Embryonic facial prominence (tissue), 1 donor: ENCODE measurements at regions not wholly inside any gene's neighbourhood (a gene's known extent, or its start where the extent isn't known, plus 50 kb on each side); places are given as distances from the start of the nearest gene placed in this dataset.

Source experiments
- DNase-seq: peaks from one replicate; pipeline ENCODE4 v3.0.0-alpha.2; 2016; ENCODE audit errors: extremely low spot score

GRCh38 chr16:26649381-26650045, 417.2 kb upstream of the C16orf82 start:
- no peak for DNase-seq

DNA sequence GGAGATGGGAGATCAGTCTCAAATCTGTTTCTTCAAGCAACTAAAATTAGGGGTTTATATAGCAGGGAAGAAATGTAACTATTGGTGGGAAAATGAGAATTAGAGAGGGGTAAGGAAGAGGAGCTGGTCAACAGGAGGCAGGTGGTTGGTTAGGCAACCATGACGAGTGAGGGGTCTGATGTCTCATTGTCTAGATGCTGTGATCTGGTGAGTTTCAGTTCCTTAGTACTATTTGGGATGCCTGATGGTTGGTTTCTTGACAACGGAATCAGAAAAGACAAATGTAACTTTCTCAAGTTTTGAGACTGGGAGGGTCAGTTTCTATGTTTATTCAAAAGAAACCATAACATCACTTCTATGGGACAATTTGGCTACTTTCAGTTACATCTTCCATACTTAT, 415.3 kb upstream of the C16orf82 start:
- no peak for DNase-seq

DNA sequence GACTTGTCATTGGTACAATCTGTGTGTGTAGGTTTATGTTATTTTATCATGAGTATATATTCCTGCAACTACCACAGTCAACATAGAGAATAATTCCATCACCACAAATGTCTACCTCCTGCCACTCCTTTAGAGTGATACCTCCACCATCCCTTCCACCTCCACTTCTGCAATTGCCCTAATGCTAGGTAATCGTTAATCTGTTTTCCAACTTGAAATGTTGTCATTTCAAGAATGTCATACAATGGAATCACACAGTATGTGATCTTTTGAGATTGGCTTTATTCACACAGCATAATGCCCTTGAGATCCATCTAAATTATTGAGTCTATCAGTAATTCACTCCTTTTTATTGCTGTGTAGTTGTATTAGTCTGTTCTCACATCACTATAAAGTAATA, 414.8 kb upstream of the C16orf82 start:
- DNase-seq, result no peak

GRCh38 chr16:26658486-26658885, 408.2 kb upstream of the C16orf82 start:
- no peak for DNase-seq

GRCh38 chr16:26658915-26659314, 407.8 kb upstream of the C16orf82 start:
- DNase-seq, result no peak

DNA sequence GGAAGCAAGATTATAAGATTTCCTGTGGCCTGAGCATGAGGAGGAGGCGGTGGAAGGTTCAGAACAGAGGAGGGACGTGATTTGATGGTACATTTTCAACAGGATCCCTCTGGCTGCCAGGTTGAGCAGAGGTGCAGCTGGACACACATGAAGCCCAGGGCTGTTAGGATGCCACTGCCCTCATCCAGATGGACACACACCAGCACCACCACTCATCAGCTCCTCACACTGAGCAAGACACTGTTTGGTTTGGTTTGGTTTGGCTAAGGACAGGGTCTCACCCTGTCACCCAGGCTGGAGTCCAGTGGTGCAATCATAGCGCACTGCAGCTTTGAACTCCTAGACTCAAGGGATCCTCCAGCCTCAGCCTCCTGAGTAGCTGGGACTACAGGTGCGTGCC, 402.6 kb upstream of the C16orf82 start:
- no peak for DNase-seq

DNA sequence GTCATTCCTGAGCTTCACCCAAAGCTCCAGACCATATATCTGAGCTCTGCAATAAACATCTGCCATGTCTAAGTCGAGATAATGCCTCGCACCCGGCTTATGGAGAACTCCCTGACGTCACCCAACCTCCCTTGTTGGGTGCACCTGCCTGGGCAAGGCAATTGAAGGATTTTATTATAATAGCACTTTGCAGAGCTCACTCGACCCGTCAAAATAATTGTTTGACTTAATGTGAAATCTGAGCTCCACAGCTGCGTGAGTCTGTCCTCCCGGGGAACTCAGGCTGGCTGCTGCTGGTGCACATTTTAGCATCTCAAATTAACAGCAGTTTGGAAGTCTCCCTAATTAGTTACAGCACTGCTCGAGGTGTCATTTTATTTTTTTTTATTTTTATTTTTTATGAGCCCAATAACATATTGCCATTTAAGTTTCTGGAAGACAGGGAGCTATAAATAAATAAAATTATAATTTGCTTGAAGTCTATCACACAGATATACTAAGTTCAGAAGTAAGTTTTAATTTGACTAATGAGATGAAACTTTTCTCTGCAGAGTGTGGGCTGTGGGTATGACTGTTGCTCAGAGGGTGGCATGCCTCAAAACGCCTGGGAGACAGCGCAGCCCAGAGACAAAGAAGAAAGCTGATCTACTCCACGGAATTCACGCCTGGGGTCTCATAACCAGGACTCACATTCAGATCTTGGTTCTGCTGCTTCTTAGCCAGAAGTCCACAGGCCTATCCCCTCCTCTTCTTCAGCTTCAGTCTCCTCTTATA, 401.4 kb upstream of the C16orf82 start:
- DNase-seq, result no peak

- no peak for DNase-seq
Observed at GRCh38 chr16:26666486-26666885, 400.2 kb upstream of the C16orf82 start.

GRCh38 chr16:26667307-26667706, 399.4 kb upstream of the C16orf82 start:
- no peak for DNase-seq

DNA sequence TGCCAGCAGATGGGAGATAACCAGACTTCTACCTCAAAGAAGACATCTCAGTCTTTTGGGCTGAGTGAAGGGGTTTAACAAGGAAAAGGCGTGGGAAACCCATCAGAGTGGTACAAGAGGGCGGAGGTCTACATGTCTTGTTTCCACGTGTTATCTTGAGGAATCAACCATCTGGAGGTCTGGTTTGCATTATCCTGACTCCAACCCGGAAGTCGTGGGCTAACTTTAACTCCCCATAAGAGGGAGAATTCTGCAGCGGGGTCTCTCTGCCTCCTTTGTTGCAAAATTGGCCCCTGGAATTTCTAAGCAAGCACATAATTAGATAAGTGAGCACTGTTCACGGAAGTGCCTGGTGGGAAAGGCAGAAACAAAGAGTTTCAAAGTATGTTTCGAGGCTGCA, 398.7 kb upstream of the C16orf82 start:
- DNase-seq, result no peak

DNA sequence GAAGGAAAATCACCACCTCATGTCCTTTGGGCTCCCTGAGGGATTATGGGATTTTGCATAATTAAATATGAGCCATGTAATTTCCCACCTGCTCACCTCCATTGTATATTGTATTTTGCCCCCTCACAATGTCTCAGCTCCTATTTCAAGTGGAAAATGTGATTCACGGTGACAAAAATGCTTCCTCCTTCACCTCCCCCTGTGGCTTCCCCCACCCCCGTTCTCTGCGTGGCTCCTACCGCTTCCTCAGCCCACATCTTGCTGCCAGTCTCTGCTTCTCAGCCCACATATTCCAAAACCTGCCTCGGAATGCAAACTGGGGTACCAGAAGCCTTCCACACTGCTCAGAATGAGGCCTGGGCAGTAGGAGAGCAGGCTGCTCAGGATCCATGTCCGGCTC, 394.5 kb upstream of the C16orf82 start:
- no peak for DNase-seq

DNA sequence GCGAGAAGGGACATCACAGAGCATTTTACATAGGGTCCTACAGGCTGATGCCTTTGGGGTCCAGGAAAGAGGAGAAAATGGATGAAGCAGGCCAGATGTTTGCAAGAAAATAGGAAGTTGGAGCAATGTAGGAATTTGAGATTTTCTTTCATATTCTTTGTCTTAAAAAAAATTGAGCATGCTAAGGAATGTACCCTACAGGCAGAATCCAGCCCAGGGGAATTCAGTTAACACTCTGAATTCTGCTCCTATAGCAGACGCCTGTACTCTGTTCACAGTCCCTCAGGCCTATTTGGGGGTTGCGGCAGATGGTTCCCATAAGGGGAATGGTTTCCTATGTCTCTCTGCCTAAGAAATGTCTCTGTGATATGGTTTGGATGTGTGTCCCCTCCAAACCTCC, 393.7 kb upstream of the C16orf82 start:
- DNase-seq, result no peak

- no peak for DNase-seq
Observed at GRCh38 chr16:26680671-26681070, 386.1 kb upstream of the C16orf82 start.

GRCh38 chr16:26688105-26688504, 378.6 kb upstream of the C16orf82 start:
- DNase-seq, result no peak

- no peak for DNase-seq
Observed at GRCh38 chr16:26688699-26689098, 378.0 kb upstream of the C16orf82 start.

DNA sequence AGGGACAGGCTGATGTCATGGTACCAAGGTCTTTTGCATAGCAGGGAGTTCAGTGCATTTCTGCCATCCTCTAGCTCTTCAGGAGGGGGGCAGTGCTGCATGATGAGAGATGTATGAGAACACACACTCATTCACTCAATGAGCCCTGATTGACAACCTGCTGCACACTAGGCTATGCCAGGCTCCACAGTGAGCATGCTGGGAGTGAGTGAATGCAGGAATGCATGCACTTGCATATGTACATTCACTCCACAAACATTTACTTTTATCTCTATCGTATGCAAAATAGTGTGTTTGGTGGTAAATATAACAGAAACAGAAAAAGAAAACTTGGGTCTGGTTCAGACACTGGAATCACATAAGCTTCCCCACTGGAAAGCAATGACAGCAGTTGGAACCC, 374.1 kb upstream of the C16orf82 start:
- no peak for DNase-seq

DNA sequence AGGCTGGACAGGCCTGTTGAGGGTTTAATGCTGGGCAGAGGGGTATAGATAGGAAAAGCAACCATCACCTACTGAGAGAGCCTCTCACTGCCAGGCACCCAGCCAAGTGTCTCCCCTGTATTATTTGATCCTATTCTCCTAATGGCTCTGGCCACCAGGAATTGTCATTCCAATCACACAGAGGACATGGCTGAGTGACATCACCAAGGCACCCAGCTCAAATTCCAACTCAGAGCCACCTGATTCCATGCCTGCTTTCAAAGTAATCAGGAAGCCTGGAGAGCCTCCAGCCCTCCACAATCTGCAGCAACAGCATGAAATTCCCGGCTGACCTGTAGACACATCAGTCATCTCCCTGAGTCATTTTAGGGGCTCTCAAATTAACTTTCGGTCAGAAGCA, 368.9 kb upstream of the C16orf82 start:
- no peak for DNase-seq

DNA sequence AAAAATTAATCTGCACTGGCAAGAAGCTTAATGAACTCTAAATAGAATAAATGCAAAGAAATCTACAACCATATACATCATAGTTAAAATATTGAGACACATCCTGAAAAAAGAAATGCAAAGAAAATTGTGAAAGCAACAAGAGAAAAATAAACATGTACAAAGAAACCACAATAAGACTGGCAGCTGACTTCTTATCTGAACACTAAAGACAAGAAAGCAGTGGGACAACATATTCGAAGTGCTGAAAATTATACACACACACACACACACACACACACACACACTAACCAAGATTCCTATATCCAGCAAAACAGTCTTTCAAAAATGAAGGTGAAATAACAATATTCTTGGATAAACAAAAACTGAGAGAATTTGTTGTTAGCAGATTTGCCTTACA, 366.5 kb upstream of the C16orf82 start:
- no peak for DNase-seq

DNA sequence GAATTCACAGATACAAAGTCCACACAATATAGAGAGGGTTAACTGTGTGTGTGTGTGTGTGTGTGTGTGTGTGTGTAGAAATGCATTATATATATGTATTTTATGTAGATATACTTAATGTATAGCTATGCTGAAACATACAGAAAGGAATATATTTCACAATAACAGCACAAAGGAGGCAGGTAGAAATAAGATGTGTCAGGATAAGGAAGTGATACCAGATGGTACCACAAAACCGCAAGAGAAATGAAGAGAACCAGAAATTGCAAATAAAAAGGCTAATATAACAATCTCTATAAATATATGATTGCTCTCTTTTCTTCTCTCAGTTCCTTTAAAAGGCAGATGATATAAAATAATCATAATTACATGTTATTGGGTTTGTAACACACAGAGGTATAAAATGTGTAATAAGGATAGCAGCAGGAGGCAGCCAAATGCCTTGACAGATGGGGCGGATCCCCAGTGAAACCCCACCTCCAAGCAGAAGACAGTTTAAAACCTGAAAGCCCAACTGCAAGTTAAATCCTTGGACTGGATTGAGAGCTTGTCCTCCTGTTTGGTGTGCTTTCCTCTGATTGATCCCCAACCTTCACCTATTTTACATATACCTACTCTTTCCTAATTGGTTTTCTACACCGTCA, 365.4 kb upstream of the C16orf82 start:
- no peak for DNase-seq

- no peak for DNase-seq
Observed at GRCh38 chr16:26705346-26705745, 361.4 kb upstream of the C16orf82 start.

DNA sequence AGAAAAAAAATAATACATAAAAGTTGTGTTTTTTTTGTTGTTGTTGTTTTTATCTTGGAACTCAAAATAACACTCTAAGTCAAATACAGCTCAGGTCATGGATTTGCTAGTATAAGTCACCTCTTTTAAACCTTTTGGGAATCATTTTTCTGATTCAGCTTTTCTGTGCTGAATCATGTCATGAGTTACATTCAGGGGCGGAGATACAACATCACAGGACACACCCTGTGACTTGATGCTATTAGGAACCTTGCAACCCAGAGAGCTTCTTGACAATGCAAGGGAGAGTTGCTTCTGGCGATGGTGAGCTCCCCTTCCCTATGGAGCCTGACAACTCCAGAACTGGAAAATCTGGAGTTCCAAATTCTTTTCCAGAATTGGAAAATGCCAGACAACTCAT, 358.3 kb upstream of the C16orf82 start:
- DNase-seq, result no peak

GRCh38 chr16:26709175-26709574, 357.6 kb upstream of the C16orf82 start:
- DNase-seq, result no peak

GRCh38 chr16:26709754-26710153, 357.0 kb upstream of the C16orf82 start:
- DNase-seq, result no peak
